B cell (primary cell): ENCODE measurements at regions not wholly inside any gene's neighbourhood (a gene's known extent, or its start where the extent isn't known, plus 50 kb on each side); places are given as distances from the start of the nearest gene placed in this dataset.

Experiments used
- ATAC-seq: fragments of 200-7000 bp; cut with Tn5 transposase; one replicate; pipeline ENCODE4 v1.10.0; 2021; ENCODE audit warnings: low read depth, mild to moderate bottlenecking, moderate number of reproducible peaks, moderate library complexity
- CTCF ChIA-PET: fragments of 350-600 bp; sonication (Branson Sonifier 250); formaldehyde crosslinking; loops from one replicate; lab custom pipeline; 2021; ENCODE audit warnings: antibody characterized with exemption, inconsistent platforms; lab: Charles Lee
- POLR2A ChIA-PET: fragments of 350-600 bp; sonication (Branson Sonifier 250); formaldehyde crosslinking; loops from one replicate; lab custom pipeline; 2021; ENCODE audit warnings: antibody characterized with exemption; lab: Charles Lee
- DNase-seq: peaks from one replicate; pipeline ENCODE4 v3.0.0; 2013
- H2AFZ ChIP-seq: 2 replicates; pipeline ENCODE4 v1.6.1; 2012; ENCODE audit warnings: mild to moderate bottlenecking, low read depth, low read length; ENCODE audit not compliant: insufficient read depth, poor library complexity, severe bottlenecking
- H3K27ac ChIP-seq, 2 donors: 1 replicate in 1 of 2; 2 replicates in 1 of 2; pipeline ENCODE4 v1.5.1; 2012 to 2013; ENCODE audit warnings: low read length in 2 of 2, mild to moderate bottlenecking in 2 of 2, moderate library complexity in 1 of 2
- H3K27me3 ChIP-seq, 4 experiments: fragments of 200-600 bp in 1 of 4; sonication (generic) in 1 of 4; replicated peaks in 1 of 4; 1 replicate in 2 of 4; 2 replicates in 2 of 4; pipeline versions ENCODE4 v1.6.1 to v1.7.0; 2013 to 2016; ENCODE audit warnings: low read length in 3 of 4, mild to moderate bottlenecking in 2 of 4, mixed read lengths in 1 of 4, moderate library complexity in 1 of 4; ENCODE audit not compliant: insufficient read depth in 4 of 4, control insufficient read depth in 3 of 4; ENCODE audit errors: control extremely low read depth in 1 of 4
- H3K36me3 ChIP-seq, 2 experiments: replicated peaks in 1 of 2; 1 replicate in 1 of 2; 2 replicates in 1 of 2; pipeline versions ENCODE4 v1.6.1 to v1.7.1; 2013; ENCODE audit warnings: low read length in 1 of 2; ENCODE audit not compliant: insufficient read depth in 2 of 2, control insufficient read depth in 1 of 2; ENCODE audit errors: control extremely low read depth in 1 of 2, extremely low read depth in 1 of 2
- H3K4me1 ChIP-seq, 2 donors: fragments of 200-600 bp in 1 of 2; sonication (generic) in 1 of 2; 1 replicate in 1 of 2; 2 replicates in 1 of 2; pipeline versions ENCODE4 v1.5.1 to v1.6.1; 2013 to 2017; ENCODE audit warnings: low read length in 2 of 2; ENCODE audit not compliant: control insufficient read depth in 2 of 2, insufficient read depth in 2 of 2
- H3K4me2 ChIP-seq: replicated peaks from 2 replicates; pipeline ENCODE3; 2012; ENCODE audit warnings: mild to moderate bottlenecking, low read depth, low read length; ENCODE audit not compliant: poor library complexity, severe bottlenecking
- H3K4me3 ChIP-seq, 5 experiments: fragments of 200-600 bp in 1 of 5; sonication (generic) in 1 of 5; 1 replicate in 3 of 5; 2 replicates in 2 of 5; pipeline versions ENCODE4 v1.5.1 to v1.7.0; 2011 to 2016; ENCODE audit warnings: low read length in 4 of 5, mild to moderate bottlenecking in 4 of 5, low read depth in 2 of 5, control low read depth in 1 of 5, moderate library complexity in 1 of 5; ENCODE audit not compliant: insufficient read depth in 1 of 5; ENCODE audit errors: control extremely low read depth in 1 of 5, extremely low read depth in 1 of 5
- H3K79me2 ChIP-seq: fragments of 200-600 bp; sonication (generic); one replicate; pipeline ENCODE4 v1.6.0; 2016; ENCODE audit warnings: low read length; ENCODE audit not compliant: control insufficient read depth, insufficient read depth
- H3K9ac ChIP-seq: fragments of 200-600 bp; sonication (generic); 2 replicates; pipeline ENCODE4 v1.6.1; 2017; ENCODE audit warnings: mild to moderate bottlenecking, low read length, moderate library complexity
- H3K9me3 ChIP-seq, 3 donors: one replicate each; pipeline versions ENCODE4 v1.6.1 to v1.7.1; 2013; ENCODE audit warnings: low read length in 2 of 3; ENCODE audit not compliant: control insufficient read depth in 2 of 3, insufficient read depth in 1 of 3; ENCODE audit errors: control extremely low read depth in 1 of 3
- H4K20me1 ChIP-seq: 2 replicates; pipeline ENCODE4 v1.6.0; 2012; ENCODE audit warnings: mild to moderate bottlenecking, low read length; ENCODE audit not compliant: insufficient read depth, control insufficient read depth, poor library complexity, severe bottlenecking
- H3K27ac Mint-ChIP-seq: one replicate; pipeline ENCODE4 v1.8.0; 2021; ENCODE audit warnings: mixed read lengths
- H3K27me3 Mint-ChIP-seq: one replicate; pipeline ENCODE4 v1.8.0; 2021; ENCODE audit warnings: mixed read lengths
- H3K4me1 Mint-ChIP-seq: one replicate; pipeline ENCODE4 v1.8.0; 2021; ENCODE audit warnings: mixed read lengths
- H3K4me3 Mint-ChIP-seq: one replicate; pipeline ENCODE4 v1.8.0; 2021; ENCODE audit warnings: mixed read lengths
- H3K9me3 Mint-ChIP-seq: one replicate; pipeline ENCODE4 v1.8.0; 2022; ENCODE audit warnings: mixed read lengths; ENCODE audit not compliant: insufficient read depth
- CTCF ChIP-seq: fragments of 200-600 bp; IDR thresholded peaks from one replicate; pipeline ENCODE4 v1.8.0; 2022; ENCODE audit warnings: antibody characterized with exemption, mild to moderate bottlenecking
- EZH2 ChIP-seq: IDR thresholded peaks from 2 replicates; pipeline ENCODE4 v1.6.1; 2012; ENCODE audit warnings: borderline replicate concordance, low read depth, mild to moderate bottlenecking, moderate library complexity, low read length; ENCODE audit not compliant: insufficient read depth, poor library complexity, severe bottlenecking
- WGBS: methylation state at CpG from one replicate; pipeline ENCODE4 v1.1.5; 2013; ENCODE audit warnings: missing lambda C conversion rate; ENCODE audit not compliant: insufficient coverage; 5-methylcytosine and 5-hydroxymethylcytosine counted together
- intact Hi-C: fragments of 100-400 bp; cut with micrococcal nuclease; formaldehyde crosslinking; loops from one replicate; pipeline ENCODE4 v1.10.0; 2022

GRCh38 chr12:131380965-131381705 is 329.8 kb upstream of the SFSWAP start:
- Histone ChIP-seq H3K79me2 (no peaks in the 10 kb centered on the region), H3K4me1 (no peaks in the 10 kb centered on the region), H3K4me2 (no peak overlapping the region), H3K9ac (no peak overlapping the region), H3K4me3 (no peak overlapping the region), H3K27ac (no peak overlapping the region), H3K27me3 (no peaks in the 10 kb centered on the region), H3K9me3 (no peaks in the 10 kb centered on the region), H2AFZ (no peak overlapping the region), H3K36me3 (no peaks in the 10 kb centered on the region), H4K20me1 (no peaks in the 10 kb centered on the region)
- H3K27me3 Mint-ChIP-seq: peaks cover 16% of the 10 kb centered on the region
- DNase-seq (no peak), ATAC-seq (no peak)
- ChIA-PET POLR2A (no interaction called here), CTCF (no interaction called here)
- WGBS: 65% methylated on average over 25 of the region's 27 CpGs
- no peaks in the 10 kb centered on the region for H3K9me3 Mint-ChIP-seq
- H3K4me1 Mint-ChIP-seq: no peaks in the 10 kb centered on the region
- TF ChIP-seq EZH2 (no peak), CTCF (no peak)
- H3K4me3 Mint-ChIP-seq: no peak overlapping the region
- no peak overlapping the region for H3K27ac Mint-ChIP-seq
- intact Hi-C loops: no loop called here

- ChIA-PET POLR2A (no interaction called here), CTCF (no interaction called here)
- Mint-ChIP-seq H3K27ac (no peak overlapping the region), H3K4me3 (no peak overlapping the region), H3K4me1 (no peaks in the 10 kb centered on the region), H3K9me3 (no peaks in the 10 kb centered on the region), H3K27me3 (peaks cover 16% of the 10 kb centered on the region)
- H3K9ac ChIP-seq: no peak overlapping the region
- 84% methylated on average over 18 of the region's 22 CpGs for WGBS
- no peaks in the 10 kb centered on the region for H3K9me3 ChIP-seq
- TF ChIP-seq CTCF (no peak), EZH2 (no peak)
- no peak overlapping the region for H3K4me3 ChIP-seq
- DNase-seq (no peak), ATAC-seq (no peak)
- intact Hi-C loops: no loop called here
- no peaks in the 10 kb centered on the region for H3K36me3 ChIP-seq
- H4K20me1 ChIP-seq: no peaks in the 10 kb centered on the region
- H3K27me3 ChIP-seq: peaks cover 0 to 2% (median 0%) of the 10 kb centered on the region in 4 experiments
- no peak overlapping the region for H3K4me2 ChIP-seq
- no peaks in the 10 kb centered on the region for H3K4me1 ChIP-seq
- no peaks in the 10 kb centered on the region for H3K79me2 ChIP-seq
- no peak overlapping the region for H2AFZ ChIP-seq
- no peak overlapping the region for H3K27ac ChIP-seq
Measured at GRCh38 chr12:131381716-131382430, 329.0 kb upstream of the SFSWAP start.
